ENCODE measurements at regions not wholly inside any gene's neighbourhood (a gene's known extent, or its start where the extent isn't known, plus 50 kb on each side); places are given as distances from the start of the nearest gene placed in this dataset.

DNA sequence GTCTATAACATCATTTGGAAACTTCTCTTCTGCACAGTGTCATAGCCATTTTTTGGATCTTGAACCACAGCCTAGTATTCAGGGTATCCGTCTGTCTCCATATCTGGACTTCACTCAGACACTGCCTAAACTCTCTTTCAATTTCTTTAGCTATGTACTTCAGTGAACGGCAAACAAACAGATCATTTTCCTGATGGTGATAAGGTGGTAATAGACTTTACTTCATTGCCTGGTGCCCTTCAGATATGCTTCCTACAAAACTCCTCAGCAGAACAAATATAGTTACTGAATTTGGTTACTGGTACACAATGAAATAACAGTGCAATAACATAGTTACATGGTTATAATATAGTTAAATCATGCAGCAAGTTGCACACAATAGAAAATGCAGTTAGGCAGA, 348.2 kb downstream of the ZSWIM6 start:
- H3K4me1 ChIP-seq (ENCODE audit: low read depth), result no peaks in the 10 kb centered on the region
- H3K36me3 ChIP-seq, result no peaks in the 10 kb centered on the region
- no peaks in the 10 kb centered on the region for H3K27me3 ChIP-seq
- H3K4me3 ChIP-seq, result no peak overlapping the region
- no peak for DNase-seq (ENCODE audit: low read depth in 1 of 2, low spot score in 1 of 2)
- no peaks in the 10 kb centered on the region for H3K9me3 ChIP-seq (ENCODE audit: low read depth)
- no peak overlapping the region for H3K27ac ChIP-seq
- TF ChIP-seq, protein P1, sequence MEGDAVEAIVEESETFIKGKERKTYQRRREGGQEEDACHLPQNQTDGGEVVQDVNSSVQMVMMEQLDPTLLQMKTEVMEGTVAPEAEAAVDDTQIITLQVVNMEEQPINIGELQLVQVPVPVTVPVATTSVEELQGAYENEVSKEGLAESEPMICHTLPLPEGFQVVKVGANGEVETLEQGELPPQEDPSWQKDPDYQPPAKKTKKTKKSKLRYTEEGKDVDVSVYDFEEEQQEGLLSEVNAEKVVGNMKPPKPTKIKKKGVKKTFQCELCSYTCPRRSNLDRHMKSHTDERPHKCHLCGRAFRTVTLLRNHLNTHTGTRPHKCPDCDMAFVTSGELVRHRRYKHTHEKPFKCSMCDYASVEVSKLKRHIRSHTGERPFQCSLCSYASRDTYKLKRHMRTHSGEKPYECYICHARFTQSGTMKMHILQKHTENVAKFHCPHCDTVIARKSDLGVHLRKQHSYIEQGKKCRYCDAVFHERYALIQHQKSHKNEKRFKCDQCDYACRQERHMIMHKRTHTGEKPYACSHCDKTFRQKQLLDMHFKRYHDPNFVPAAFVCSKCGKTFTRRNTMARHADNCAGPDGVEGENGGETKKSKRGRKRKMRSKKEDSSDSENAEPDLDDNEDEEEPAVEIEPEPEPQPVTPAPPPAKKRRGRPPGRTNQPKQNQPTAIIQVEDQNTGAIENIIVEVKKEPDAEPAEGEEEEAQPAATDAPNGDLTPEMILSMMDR (IDR thresholded peaks at IDR 0.05; ENCODE audit: low read depth, low read length), result no peak

DNA sequence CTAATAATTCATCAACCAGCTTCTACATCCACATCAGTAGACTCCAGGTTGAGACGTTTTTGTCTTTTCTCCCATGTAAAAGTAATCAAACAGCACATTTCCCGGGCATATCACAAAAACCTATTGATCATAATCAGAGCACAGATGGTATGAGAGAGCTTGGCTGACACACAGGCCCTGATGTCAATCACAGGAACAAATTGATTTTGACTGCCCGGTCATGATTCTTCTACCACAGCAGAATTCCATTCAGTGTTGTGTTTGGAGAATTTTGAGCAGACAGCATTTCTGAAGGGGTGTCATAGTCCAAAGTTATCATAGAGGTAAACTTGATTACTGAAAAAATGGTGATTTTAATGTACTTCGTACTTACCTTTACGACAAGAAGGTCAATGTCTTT, 351.1 kb downstream of the ZSWIM6 start:
- TF ChIP-seq, protein P1 (IDR thresholded peaks at IDR 0.05; ENCODE audit: low read depth, low read length), result no peak
- Histone ChIP-seq H3K27me3 (no peaks in the 10 kb centered on the region), H3K4me1 (ENCODE audit: low read depth) (no peaks in the 10 kb centered on the region), H3K9me3 (ENCODE audit: low read depth) (no peaks in the 10 kb centered on the region), H3K27ac (no peak overlapping the region), H3K36me3 (no peaks in the 10 kb centered on the region), H3K4me3 (no peak overlapping the region)
- DNase-seq (ENCODE audit: low read depth in 1 of 2, low spot score in 1 of 2), result no peak

DNA sequence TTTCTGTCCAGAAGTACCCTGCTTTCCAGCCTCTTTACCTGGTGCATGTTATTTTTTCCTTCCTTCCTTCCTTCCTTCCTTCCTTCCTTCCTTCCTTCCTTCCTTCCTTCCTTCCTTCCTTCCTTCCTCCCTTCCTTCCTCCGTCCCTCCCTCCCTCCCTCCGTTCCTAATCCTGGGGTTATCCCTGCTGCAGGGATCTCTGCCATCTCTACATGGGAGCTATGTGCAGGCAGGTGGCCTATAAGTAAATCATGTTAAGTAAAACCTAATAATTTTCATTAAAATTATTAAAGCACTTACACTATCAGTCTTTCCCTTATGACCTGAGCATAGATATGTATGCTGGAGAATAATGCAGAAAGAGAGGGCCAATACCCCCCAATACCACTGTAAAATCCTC, 351.9 kb downstream of the ZSWIM6 start:
- DNase-seq (ENCODE audit: low read depth in 1 of 2, low spot score in 1 of 2), result no peak
- TF ChIP-seq, protein P1 (IDR thresholded peaks at IDR 0.05; ENCODE audit: low read depth, low read length), result no peak
- no peak overlapping the region for H3K27ac ChIP-seq
- no peak overlapping the region for H3K4me3 ChIP-seq
- H3K4me1 ChIP-seq (ENCODE audit: low read depth), result no peaks in the 10 kb centered on the region
- no peaks in the 10 kb centered on the region for H3K27me3 ChIP-seq
- H3K9me3 ChIP-seq (ENCODE audit: low read depth), result no peaks in the 10 kb centered on the region
- no peaks in the 10 kb centered on the region for H3K36me3 ChIP-seq

DNA sequence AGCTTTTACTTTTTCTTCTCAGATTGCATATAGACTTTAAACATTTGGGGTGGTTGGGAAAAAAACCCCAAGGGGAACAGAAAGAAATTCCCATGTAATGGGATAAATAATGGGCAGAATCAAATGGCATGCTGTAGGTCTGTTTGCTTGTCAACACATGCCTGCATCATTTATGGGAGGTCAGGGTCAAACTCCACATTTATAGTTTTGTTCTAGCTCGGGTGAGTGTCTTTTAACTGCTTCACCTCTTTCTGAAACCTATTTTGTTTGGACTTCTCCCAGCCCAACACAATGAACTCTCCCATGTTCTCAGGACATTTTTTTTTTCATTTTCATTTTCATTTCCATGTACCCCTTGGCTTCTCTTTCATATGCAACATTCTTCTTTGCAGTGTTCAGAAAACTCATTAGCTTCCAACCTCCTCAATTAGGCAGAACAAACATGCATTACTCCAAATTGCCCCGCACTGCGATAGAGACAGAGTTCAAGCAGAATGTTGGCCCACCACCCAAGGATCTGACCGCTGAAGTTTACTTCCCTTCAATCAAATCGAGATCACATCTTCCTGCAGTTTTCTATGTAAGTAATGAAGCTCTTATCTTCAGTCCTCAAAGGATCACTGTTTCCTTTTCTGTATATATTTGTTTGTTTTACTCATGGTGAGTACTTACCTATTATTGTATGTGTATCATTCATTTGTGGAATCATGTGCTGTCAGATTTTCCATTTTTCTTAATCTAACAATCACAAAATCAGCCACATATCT, 354.6 kb downstream of the ZSWIM6 start:
- Histone ChIP-seq H3K27me3 (no peaks in the 10 kb centered on the region), H3K4me1 (ENCODE audit: low read depth) (no peaks in the 10 kb centered on the region), H3K9me3 (ENCODE audit: low read depth) (no peaks in the 10 kb centered on the region), H3K4me3 (no peak overlapping the region), H3K36me3 (no peaks in the 10 kb centered on the region), H3K27ac (no peak overlapping the region)
- DNase-seq (ENCODE audit: low read depth in 1 of 2, low spot score in 1 of 2), result no peak
- TF ChIP-seq, protein P1 (IDR thresholded peaks at IDR 0.05; ENCODE audit: low read depth, low read length), result no peak

DNA sequence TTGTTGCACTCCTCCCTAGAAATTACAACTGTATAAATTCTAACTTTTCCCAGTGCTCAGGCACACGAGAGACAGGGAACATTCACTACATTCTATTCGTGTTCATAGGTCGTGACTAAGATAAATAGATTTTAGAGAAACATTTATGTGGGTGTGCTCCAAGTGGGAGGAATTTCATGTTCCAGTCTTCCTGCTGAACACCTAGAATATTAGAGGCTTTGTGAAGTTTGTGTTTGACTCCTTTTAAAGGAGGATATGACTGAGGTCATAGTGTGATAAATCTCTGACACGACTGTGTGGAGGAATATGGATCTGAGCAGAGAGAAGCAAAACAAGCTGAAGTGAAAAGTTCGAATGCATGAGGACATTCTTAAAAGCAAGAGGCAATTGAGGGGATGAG, 355.3 kb downstream of the ZSWIM6 start:
- no peaks in the 10 kb centered on the region for H3K9me3 ChIP-seq (ENCODE audit: low read depth)
- no peaks in the 10 kb centered on the region for H3K27me3 ChIP-seq
- no peak for DNase-seq (ENCODE audit: low read depth in 1 of 2, low spot score in 1 of 2)
- no peak overlapping the region for H3K4me3 ChIP-seq
- H3K4me1 ChIP-seq (ENCODE audit: low read depth), result no peaks in the 10 kb centered on the region
- no peak overlapping the region for H3K27ac ChIP-seq
- TF ChIP-seq, protein P1 (IDR thresholded peaks at IDR 0.05; ENCODE audit: low read depth, low read length), result no peak
- no peaks in the 10 kb centered on the region for H3K36me3 ChIP-seq

All from cardiac muscle cell (in vitro differentiated cells and primary cell).